ENCODE measurements at regions not wholly inside any gene's neighbourhood (a gene's known extent, or its start where the extent isn't known, plus 50 kb on each side); places are given as distances from the start of the nearest gene placed in this dataset.

DNA sequence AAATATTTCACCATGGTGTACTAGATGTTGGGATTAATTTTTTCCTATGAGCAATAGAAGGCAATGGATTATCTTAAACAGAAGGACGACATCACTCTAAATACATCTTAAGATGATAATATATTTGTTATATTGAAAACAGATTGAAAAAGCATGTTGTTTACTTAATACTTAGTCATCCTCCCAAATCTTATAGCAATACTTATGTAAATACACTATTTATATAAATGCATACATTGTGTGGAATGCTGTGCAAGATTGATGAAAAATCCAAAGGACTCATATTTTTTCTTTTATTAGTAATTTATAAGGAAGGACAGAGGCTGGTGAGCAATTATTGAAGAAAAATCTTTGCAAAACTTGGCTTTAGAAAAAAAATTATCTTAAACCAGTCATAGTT lies 593.5 kb downstream of the MMUT start:
- TF ChIP-seq CTCF (IDR thresholded peaks at IDR 0.05; ENCODE audit: low read depth, low read length, missing input control) (no peak), JUND (IDR thresholded peaks at IDR 0.05) (no peak)
- TF ChIP-seq, protein P1, sequence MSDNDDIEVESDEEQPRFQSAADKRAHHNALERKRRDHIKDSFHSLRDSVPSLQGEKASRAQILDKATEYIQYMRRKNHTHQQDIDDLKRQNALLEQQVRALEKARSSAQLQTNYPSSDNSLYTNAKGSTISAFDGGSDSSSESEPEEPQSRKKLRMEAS (IDR thresholded peaks at IDR 0.05): no peak
- TF ChIP-seq, protein P2, sequence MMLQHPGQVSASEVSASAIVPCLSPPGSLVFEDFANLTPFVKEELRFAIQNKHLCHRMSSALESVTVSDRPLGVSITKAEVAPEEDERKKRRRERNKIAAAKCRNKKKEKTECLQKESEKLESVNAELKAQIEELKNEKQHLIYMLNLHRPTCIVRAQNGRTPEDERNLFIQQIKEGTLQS (IDR thresholded peaks at IDR 0.05): no peak

Data from liver (tissue), 3 donors.